ENCODE measurements at regions not wholly inside any gene's neighbourhood (a gene's known extent, or its start where the extent isn't known, plus 50 kb on each side); places are given as distances from the start of the nearest gene placed in this dataset.

- no peak for TF ChIP-seq CTCF (IDR thresholded peaks at IDR 0.05)
- no peak for TF ChIP-seq ZFX (IDR thresholded peaks at IDR 0.05; ENCODE audit: borderline replicate concordance)
These were observed 251.8 kb downstream of the NNT start for GRCh38 chr5:43854697-43855292.

Data from 22Rv1 (cell line).